ENCODE measurements at regions not wholly inside any gene's neighbourhood (a gene's known extent, or its start where the extent isn't known, plus 50 kb on each side); places are given as distances from the start of the nearest gene placed in this dataset.
A peak's percentile ranks its signal among the peaks of the same experiment; 100 is the strongest.

- H3K27ac ChIP-seq = no peak overlapping the region
- no peak for TF ChIP-seq CTCF (conservative IDR thresholded peaks at IDR 0.05)
These were observed 50.5 kb upstream of the ADGRG2 start for GRCh38 chrX:19172741-19173140.

- no peak for TF ChIP-seq CTCF (conservative IDR thresholded peaks at IDR 0.05)
- H3K27ac ChIP-seq = no peak overlapping the region
These were observed 52.2 kb upstream of the ADGRG2 start for GRCh38 chrX:19174401-19175025.

- TF ChIP-seq CTCF (conservative IDR thresholded peaks at IDR 0.05) = no peak
- peak overlapping the region; percentile 38; the same call in 1 of the 2 replicates for H3K27ac ChIP-seq
These were observed 54.8 kb upstream of the ADGRG2 start for GRCh38 chrX:19176901-19177630.

- peak overlapping the region; percentile 38; the same call in 1 of the 2 replicates for H3K27ac ChIP-seq
- TF ChIP-seq CTCF (conservative IDR thresholded peaks at IDR 0.05) = no peak
These were observed 55.5 kb upstream of the ADGRG2 start for GRCh38 chrX:19177721-19178120.

- peak overlapping the region; percentile 38; the same call in 1 of the 2 replicates for H3K27ac ChIP-seq
- no peak for TF ChIP-seq CTCF (conservative IDR thresholded peaks at IDR 0.05)
These were observed 56.1 kb upstream of the ADGRG2 start for GRCh38 chrX:19178402-19178801.

GRCh38 chrX:19179389-19179788 lies 57.1 kb upstream of the ADGRG2 start:
- no peak overlapping the region for H3K27ac ChIP-seq
- no peak for TF ChIP-seq CTCF (conservative IDR thresholded peaks at IDR 0.05)

GRCh38 chrX:19181345-19181744 lies 59.1 kb upstream of the ADGRG2 start:
- TF ChIP-seq CTCF (conservative IDR thresholded peaks at IDR 0.05) = no peak
- H3K27ac ChIP-seq = no peak overlapping the region

Data from VCaP (cell line).